ENCODE measurements at regions not wholly inside any gene's neighbourhood (a gene's known extent, or its start where the extent isn't known, plus 50 kb on each side); places are given as distances from the start of the nearest gene placed in this dataset.
A peak's percentile ranks its signal among the peaks of the same experiment; 100 is the strongest.
"Not testable (repeated sequence)": the region's sequence is repeated elsewhere in the genome, so short reads cannot be mapped to it uniquely, and the experiment has no call there.

- Histone ChIP-seq H3K27ac (no peak overlapping the region), H3K4me1 (no peaks in the 10 kb centered on the region), H3K27me3 (no peaks in the 10 kb centered on the region), H3K4me3 (no peak overlapping the region), H3K36me3 (no peaks in the 10 kb centered on the region), H3K9me3 (peaks cover 3% of the 10 kb centered on the region)
- DNase-seq (ENCODE audit: low spot score in 2 of 2): no peak
- TF ChIP-seq, protein P1, sequence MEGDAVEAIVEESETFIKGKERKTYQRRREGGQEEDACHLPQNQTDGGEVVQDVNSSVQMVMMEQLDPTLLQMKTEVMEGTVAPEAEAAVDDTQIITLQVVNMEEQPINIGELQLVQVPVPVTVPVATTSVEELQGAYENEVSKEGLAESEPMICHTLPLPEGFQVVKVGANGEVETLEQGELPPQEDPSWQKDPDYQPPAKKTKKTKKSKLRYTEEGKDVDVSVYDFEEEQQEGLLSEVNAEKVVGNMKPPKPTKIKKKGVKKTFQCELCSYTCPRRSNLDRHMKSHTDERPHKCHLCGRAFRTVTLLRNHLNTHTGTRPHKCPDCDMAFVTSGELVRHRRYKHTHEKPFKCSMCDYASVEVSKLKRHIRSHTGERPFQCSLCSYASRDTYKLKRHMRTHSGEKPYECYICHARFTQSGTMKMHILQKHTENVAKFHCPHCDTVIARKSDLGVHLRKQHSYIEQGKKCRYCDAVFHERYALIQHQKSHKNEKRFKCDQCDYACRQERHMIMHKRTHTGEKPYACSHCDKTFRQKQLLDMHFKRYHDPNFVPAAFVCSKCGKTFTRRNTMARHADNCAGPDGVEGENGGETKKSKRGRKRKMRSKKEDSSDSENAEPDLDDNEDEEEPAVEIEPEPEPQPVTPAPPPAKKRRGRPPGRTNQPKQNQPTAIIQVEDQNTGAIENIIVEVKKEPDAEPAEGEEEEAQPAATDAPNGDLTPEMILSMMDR (IDR thresholded peaks at IDR 0.05): no peak
- TF ChIP-seq EP300 (IDR thresholded peaks at IDR 0.05) (no peak), POLR2A (IDR thresholded peaks at IDR 0.05) (no peak), POLR2AphosphoS5 (IDR thresholded peaks at IDR 0.05) (no peak)
These were observed 826.2 kb upstream of the DDX18 start for GRCh38 chr2:116988303-116988702.

GRCh38 chr2:117019357-117019756, 795.1 kb upstream of the DDX18 start:
- no peak overlapping the region for H3K4me3 ChIP-seq
- H3K27ac ChIP-seq: no peak overlapping the region
- TF ChIP-seq, protein P1 (IDR thresholded peaks at IDR 0.05): no peak
- TF ChIP-seq POLR2AphosphoS5 (IDR thresholded peaks at IDR 0.05) (no peak), EP300 (IDR thresholded peaks at IDR 0.05) (no peak), POLR2A (IDR thresholded peaks at IDR 0.05) (no peak)
- H3K27me3 ChIP-seq: no peaks in the 10 kb centered on the region
- WGBS: 71% methylated on average over 1 of the region's 1 CpG
- no peaks in the 10 kb centered on the region for H3K9me3 ChIP-seq
- no peaks in the 10 kb centered on the region for H3K4me1 ChIP-seq
- no peak for DNase-seq (ENCODE audit: low spot score in 2 of 2)
- no peaks in the 10 kb centered on the region for H3K36me3 ChIP-seq

DNA sequence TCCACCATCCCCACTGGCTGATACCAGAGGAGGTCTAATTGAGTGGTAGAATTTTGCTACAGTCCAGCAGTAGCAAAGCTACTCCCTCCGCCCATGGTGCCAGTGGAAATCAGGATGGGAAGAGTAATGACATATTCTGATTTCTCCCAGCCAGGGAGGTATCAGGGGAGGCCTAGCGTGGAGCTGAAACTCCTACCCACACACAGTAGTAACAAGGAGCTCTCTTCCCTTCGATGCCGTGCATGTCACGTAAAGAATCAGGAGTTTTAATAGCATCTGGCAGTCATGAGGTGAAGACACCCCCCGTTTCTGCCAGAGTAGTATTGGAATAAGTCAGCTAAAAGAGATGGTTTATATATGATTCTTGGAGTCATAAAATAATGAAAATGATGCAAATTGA, 786.8 kb upstream of the DDX18 start:
- peaks cover 6% of the 10 kb centered on the region for H3K9me3 ChIP-seq
- no peak overlapping the region for H3K4me3 ChIP-seq
- H3K27ac ChIP-seq: no peak overlapping the region
- H3K4me1 ChIP-seq: no peaks in the 10 kb centered on the region
- no peak for TF ChIP-seq POLR2A (IDR thresholded peaks at IDR 0.05)
- no peak for DNase-seq (ENCODE audit: low spot score in 2 of 2)
- no peaks in the 10 kb centered on the region for H3K27me3 ChIP-seq
- WGBS: 90% methylated on average over 6 of the region's 6 CpGs
- no peaks in the 10 kb centered on the region for H3K36me3 ChIP-seq

DNA sequence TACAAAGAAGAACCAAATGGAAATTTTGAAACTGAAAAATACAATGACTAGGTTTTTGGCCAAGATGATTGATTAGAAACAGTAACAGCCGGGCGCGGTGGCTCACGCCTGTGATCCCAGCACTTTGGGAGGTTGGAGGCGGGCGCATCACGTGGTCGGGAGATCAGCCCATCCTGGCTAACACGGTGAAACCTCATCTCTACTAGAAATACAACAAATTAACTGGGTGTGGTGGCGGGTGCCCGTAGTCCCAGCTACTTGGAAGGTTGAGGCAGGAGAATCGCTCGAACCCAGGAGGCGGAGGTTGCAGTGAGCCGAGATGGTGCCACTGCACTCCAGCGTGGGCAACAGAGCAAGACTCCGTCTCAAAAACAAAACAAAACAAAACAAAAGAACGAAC, 785.8 kb upstream of the DDX18 start:
- not testable (repeated sequence) for H3K4me3 ChIP-seq, H3K27ac ChIP-seq, H3K4me1 ChIP-seq, H3K36me3 ChIP-seq, H3K9me3 ChIP-seq, H3K27me3 ChIP-seq
- peak in 1 of 2 donors; percentile 62 for DNase-seq (ENCODE audit: low spot score in 2 of 2)
- WGBS: 94% methylated on average over 18 of the region's 18 CpGs

- Histone ChIP-seq H3K27ac (no peak overlapping the region), H3K4me1 (no peaks in the 10 kb centered on the region), H3K27me3 (no peaks in the 10 kb centered on the region), H3K36me3 (no peaks in the 10 kb centered on the region), H3K9me3 (no peaks in the 10 kb centered on the region), H3K4me3 (no peak overlapping the region)
- DNase-seq (ENCODE audit: low spot score in 2 of 2): no peak
- TF ChIP-seq EP300 (IDR thresholded peaks at IDR 0.05) (no peak), POLR2AphosphoS5 (IDR thresholded peaks at IDR 0.05) (no peak), POLR2A (IDR thresholded peaks at IDR 0.05) (no peak)
- TF ChIP-seq, protein P1 (IDR thresholded peaks at IDR 0.05): no peak
- 92% methylated on average over 53 of the region's 59 CpGs for WGBS
These were observed 758.8 kb upstream of the DDX18 start for GRCh38 chr2:117055499-117056375.

- no peak for DNase-seq (ENCODE audit: low spot score in 2 of 2)
- TF ChIP-seq POLR2AphosphoS5 (IDR thresholded peaks at IDR 0.05) (no peak), EP300 (IDR thresholded peaks at IDR 0.05) (no peak), POLR2A (IDR thresholded peaks at IDR 0.05) (no peak)
- TF ChIP-seq, protein P1 (IDR thresholded peaks at IDR 0.05): no peak
- WGBS: 84% methylated on average over 4 of the region's 4 CpGs
- no peak overlapping the region for H3K4me3 ChIP-seq
- H3K27me3 ChIP-seq: no peaks in the 10 kb centered on the region
- H3K27ac ChIP-seq: no peak overlapping the region
- no peaks in the 10 kb centered on the region for H3K36me3 ChIP-seq
- H3K9me3 ChIP-seq: no peaks in the 10 kb centered on the region
- H3K4me1 ChIP-seq: no peaks in the 10 kb centered on the region
These were observed 758.1 kb upstream of the DDX18 start for GRCh38 chr2:117056376-117056748.

Data from suprapubic skin (tissue), 4 donors.